PC-3 (cell line): ENCODE measurements at regions not wholly inside any gene's neighbourhood (a gene's known extent, or its start where the extent isn't known, plus 50 kb on each side); places are given as distances from the start of the nearest gene placed in this dataset.

Experiments used
- ATAC-seq: fragments of 200-7000 bp; cut with Tn5 transposase; 2 replicates; pipeline ENCODE4 v1.9.1; 2020; ENCODE audit warnings: mild to moderate bottlenecking, moderate library complexity
- BruUV-seq: library from RNA; stranded (reverse); fragments of 400-500 nt; replicated peaks from 2 replicates; lab custom pipeline; 2021; lab: Mats Ljungman, UMichigan
- CTCF ChIA-PET: fragments of 300-600 bp; sonication (Branson Sonifier 250); formaldehyde crosslinking; loops from one replicate; lab custom pipeline; 2022; ENCODE audit warnings: antibody characterized with exemption; lab: Charles Lee
- POLR2A ChIA-PET: fragments of 300-600 bp; sonication (Branson Sonifier 250); formaldehyde crosslinking; loops from one replicate; lab custom pipeline; 2022; ENCODE audit warnings: antibody characterized with exemption; ENCODE audit not compliant: unreplicated experiment; lab: Charles Lee
- DNase-seq: peaks from one replicate; pipeline ENCODE4 v3.0.0-alpha.2; 2015
- H2AFZ ChIP-seq: fragments of 300-600 bp; sonication (generic); 2 replicates; pipeline ENCODE4 v1.6.0; 2016; ENCODE audit warnings: antibody characterized with exemption, low read length
- H3F3A ChIP-seq: fragments of 300-600 bp; sonication (generic); one replicate; pipeline ENCODE4 v1.6.0; 2017; ENCODE audit warnings: antibody characterized with exemption, low read length, control low read depth, mild to moderate bottlenecking; ENCODE audit not compliant: unreplicated experiment
- H3K27ac ChIP-seq: fragments of 300-600 bp; sonication (generic); 2 replicates; pipeline ENCODE4 v1.5.1; 2016; ENCODE audit warnings: mild to moderate bottlenecking, low read length
- H3K27me3 ChIP-seq: fragments of 300-600 bp; sonication (generic); 2 replicates; pipeline ENCODE4 v1.6.1; 2016; ENCODE audit warnings: low read length, mixed read lengths
- H3K36me3 ChIP-seq: fragments of 300-600 bp; sonication (generic); 2 replicates; pipeline ENCODE4 v1.6.1; 2016; ENCODE audit warnings: low read depth, mixed run types, low read length, mixed read lengths
- H3K4me1 ChIP-seq: fragments of 300-600 bp; sonication (generic); 2 replicates; pipeline ENCODE4 v1.5.1; 2016; ENCODE audit warnings: low read length; ENCODE audit not compliant: insufficient read depth
- H3K4me2 ChIP-seq: fragments of 300-600 bp; sonication (generic); 2 replicates; pipeline ENCODE4 v1.6.0; 2016; ENCODE audit warnings: low read length
- H3K4me3 ChIP-seq: fragments of 300-600 bp; sonication (generic); 2 replicates; pipeline ENCODE4 v1.5.1; 2016; ENCODE audit warnings: mild to moderate bottlenecking, low read length, mixed read lengths
- H3K79me2 ChIP-seq: fragments of 300-600 bp; sonication (generic); 2 replicates; pipeline ENCODE4 v1.6.1; 2017; ENCODE audit warnings: low read length, mixed read lengths
- H3K9ac ChIP-seq: fragments of 300-600 bp; sonication (generic); 2 replicates; pipeline ENCODE4 v1.6.0; 2016; ENCODE audit warnings: mild to moderate bottlenecking, low read length
- H3K9me2 ChIP-seq: fragments of 300-600 bp; sonication (generic); replicated peaks from 2 replicates; pipeline ENCODE4 v1.6.1; 2016; ENCODE audit warnings: mixed run types, low read length, mixed read lengths
- H3K9me3 ChIP-seq: fragments of 300-600 bp; sonication (generic); 2 replicates; pipeline ENCODE4 v1.6.1; 2016; ENCODE audit warnings: low read length, mixed read lengths
- H4K20me1 ChIP-seq: fragments of 300-600 bp; sonication (generic); 2 replicates; pipeline ENCODE4 v1.6.1; 2016; ENCODE audit warnings: low read length, mixed read lengths
- EZH2 ChIP-seq: fragments of 300-600 bp; sonication (generic); IDR thresholded peaks from one replicate; pipeline ENCODE4 v1.6.1; 2017; ENCODE audit warnings: antibody characterized with exemption, mild to moderate bottlenecking, low read length; ENCODE audit not compliant: unreplicated experiment
- EZH2phosphoT487 ChIP-seq: fragments of 300-600 bp; sonication (generic); IDR thresholded peaks from 2 replicates; pipeline ENCODE4 v1.6.1; 2018; ENCODE audit warnings: mild to moderate bottlenecking, antibody characterized with exemption, low read length, borderline replicate concordance
- intact Hi-C: fragments of 100-400 bp; cut with micrococcal nuclease; formaldehyde crosslinking; loops from 2 replicates; pipeline ENCODE4 v1.9.0; 2023
- TF ChIP-seq, protein P1 (sequence below): fragments of 300-600 bp; sonication (generic); conservative IDR thresholded peaks from 2 replicates; pipeline ENCODE4 v1.5.1; 2017; ENCODE audit warnings: antibody characterized with exemption, low read depth, mild to moderate bottlenecking, low read length

GRCh38 chr7:156234666-156235494 is 405.7 kb upstream of the RNF32 start:
- Histone ChIP-seq H3K36me3 (no peaks in the 10 kb centered on the region), H3K9me2 (no peaks in the 10 kb centered on the region), H3K79me2 (no peaks in the 10 kb centered on the region), H3K4me3 (no peak overlapping the region), H3K4me1 (no peaks in the 10 kb centered on the region), H3F3A (no peaks in the 10 kb centered on the region), H3K27me3 (peaks cover 13% of the 10 kb centered on the region; the same call in 1 of the 2 replicates), H3K27ac (no peak overlapping the region), H4K20me1 (no peaks in the 10 kb centered on the region), H3K4me2 (no peak overlapping the region), H3K9me3 (no peaks in the 10 kb centered on the region), H2AFZ (no peak overlapping the region), H3K9ac (no peak overlapping the region)
- BruUV-seq = no TSS peak
- POLR2A ChIA-PET = no interaction called here
- ATAC-seq (no peak), DNase-seq (no peak)
- CTCF ChIA-PET = no interaction called here
- intact Hi-C loops = no loop called here
- TF ChIP-seq, protein P1, sequence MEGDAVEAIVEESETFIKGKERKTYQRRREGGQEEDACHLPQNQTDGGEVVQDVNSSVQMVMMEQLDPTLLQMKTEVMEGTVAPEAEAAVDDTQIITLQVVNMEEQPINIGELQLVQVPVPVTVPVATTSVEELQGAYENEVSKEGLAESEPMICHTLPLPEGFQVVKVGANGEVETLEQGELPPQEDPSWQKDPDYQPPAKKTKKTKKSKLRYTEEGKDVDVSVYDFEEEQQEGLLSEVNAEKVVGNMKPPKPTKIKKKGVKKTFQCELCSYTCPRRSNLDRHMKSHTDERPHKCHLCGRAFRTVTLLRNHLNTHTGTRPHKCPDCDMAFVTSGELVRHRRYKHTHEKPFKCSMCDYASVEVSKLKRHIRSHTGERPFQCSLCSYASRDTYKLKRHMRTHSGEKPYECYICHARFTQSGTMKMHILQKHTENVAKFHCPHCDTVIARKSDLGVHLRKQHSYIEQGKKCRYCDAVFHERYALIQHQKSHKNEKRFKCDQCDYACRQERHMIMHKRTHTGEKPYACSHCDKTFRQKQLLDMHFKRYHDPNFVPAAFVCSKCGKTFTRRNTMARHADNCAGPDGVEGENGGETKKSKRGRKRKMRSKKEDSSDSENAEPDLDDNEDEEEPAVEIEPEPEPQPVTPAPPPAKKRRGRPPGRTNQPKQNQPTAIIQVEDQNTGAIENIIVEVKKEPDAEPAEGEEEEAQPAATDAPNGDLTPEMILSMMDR = no peak
- no peak for TF ChIP-seq EZH2phosphoT487
- no peak for TF ChIP-seq EZH2

DNA sequence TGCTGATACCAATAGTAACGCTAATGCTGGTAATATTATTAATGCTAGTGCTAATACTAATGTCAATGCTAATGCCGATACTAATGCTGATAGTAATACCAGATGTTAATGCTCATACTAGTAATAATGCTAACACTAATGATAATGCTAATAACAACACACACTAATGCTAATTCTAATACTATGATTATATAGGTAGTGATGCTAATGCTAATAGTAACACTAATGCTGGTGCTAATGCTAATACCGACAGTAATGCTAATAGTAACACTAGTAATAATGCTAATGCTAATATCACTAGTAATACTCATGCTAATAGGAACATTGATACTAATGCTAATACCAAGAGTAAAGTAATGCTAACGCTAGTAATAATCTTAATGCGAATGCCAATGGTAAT is 406.4 kb upstream of the RNF32 start:
- Histone ChIP-seq H2AFZ (no peak overlapping the region), H3K9ac (no peak overlapping the region), H4K20me1 (no peaks in the 10 kb centered on the region), H3K4me1 (no peaks in the 10 kb centered on the region), H3K4me2 (no peak overlapping the region), H3K27me3 (peaks cover 13% of the 10 kb centered on the region; the same call in 1 of the 2 replicates), H3K9me3 (no peaks in the 10 kb centered on the region), H3K9me2 (no peaks in the 10 kb centered on the region), H3F3A (no peaks in the 10 kb centered on the region), H3K36me3 (no peaks in the 10 kb centered on the region), H3K4me3 (no peak overlapping the region), H3K79me2 (no peaks in the 10 kb centered on the region), H3K27ac (no peak overlapping the region)
- TF ChIP-seq, protein P1 = no peak
- TF ChIP-seq EZH2phosphoT487 = no peak
- TF ChIP-seq EZH2 = no peak
- no TSS peak for BruUV-seq
- ChIA-PET POLR2A (no interaction called here), CTCF (no interaction called here)
- DNase-seq (no peak), ATAC-seq (no peak)
- intact Hi-C loops = no loop called here
